HCT116 (cell line): ENCODE measurements at regions not wholly inside any gene's neighbourhood (a gene's known extent, or its start where the extent isn't known, plus 50 kb on each side); places are given as distances from the start of the nearest gene placed in this dataset.

Experiments
- EZH2 ChIP-seq: fragments of 200-600 bp; sonication (generic); IDR thresholded peaks from 2 replicates; pipeline ENCODE4 v1.6.1; 2017; ENCODE audit warnings: antibody characterized with exemption, mixed run types
- FOSL1 ChIP-seq: IDR thresholded peaks from 2 replicates; pipeline ENCODE4 v1.6.1; 2012; ENCODE audit warnings: low read depth
- POLR2A ChIP-seq: IDR thresholded peaks from 2 replicates; pipeline ENCODE4 v1.7.0; 2011; ENCODE audit warnings: borderline replicate concordance; ENCODE audit not compliant: insufficient read depth, insufficient read length; ENCODE audit errors: extremely low read depth
- POLR2AphosphoS5 ChIP-seq: IDR thresholded peaks from 2 replicates; pipeline ENCODE4 v1.6.1; 2011; ENCODE audit warnings: mild to moderate bottlenecking, low read depth, low read length, moderate library complexity
- RAD21 ChIP-seq: IDR thresholded peaks from 2 replicates; pipeline ENCODE4 v1.6.1; 2012; ENCODE audit warnings: low read depth, mild to moderate bottlenecking
- SIN3A ChIP-seq: IDR thresholded peaks from 2 replicates; pipeline ENCODE4 v1.6.1; 2012; ENCODE audit warnings: low read depth
- SP1 ChIP-seq: IDR thresholded peaks from 2 replicates; pipeline ENCODE4 v1.6.1; 2012; ENCODE audit warnings: low read depth
- YY1 ChIP-seq: IDR thresholded peaks from 2 replicates; pipeline ENCODE4 v1.6.1; 2011; ENCODE audit warnings: low read length, low read depth, moderate library complexity, mild to moderate bottlenecking; ENCODE audit not compliant: insufficient replicate concordance; ENCODE audit errors: extremely low read depth
- TF ChIP-seq, protein P1 (sequence below), 3 experiments: fragments of 200-600 bp in 1 of 3; sonication (generic) in 1 of 3; IDR thresholded peaks in 2 of 3; conservative IDR thresholded peaks in 1 of 3; 2 replicates each; pipeline ENCODE4 v1.5.1; 2012 to 2017; ENCODE audit warnings: low read depth in 2 of 3, low read length in 2 of 3, antibody characterized with exemption in 1 of 3, borderline replicate concordance in 1 of 3, control low read depth in 1 of 3, mild to moderate bottlenecking in 1 of 3, mixed read lengths in 1 of 3, mixed run types in 1 of 3, moderate library complexity in 1 of 3; ENCODE audit not compliant: insufficient read depth in 1 of 3
- TF ChIP-seq, protein P2 (sequence below): IDR thresholded peaks from 2 replicates; pipeline ENCODE4 v1.6.1; 2012; ENCODE audit warnings: low read depth
- TF ChIP-seq, protein P3 (sequence below): IDR thresholded peaks from 2 replicates; pipeline ENCODE4 v1.6.1; 2012

DNA sequence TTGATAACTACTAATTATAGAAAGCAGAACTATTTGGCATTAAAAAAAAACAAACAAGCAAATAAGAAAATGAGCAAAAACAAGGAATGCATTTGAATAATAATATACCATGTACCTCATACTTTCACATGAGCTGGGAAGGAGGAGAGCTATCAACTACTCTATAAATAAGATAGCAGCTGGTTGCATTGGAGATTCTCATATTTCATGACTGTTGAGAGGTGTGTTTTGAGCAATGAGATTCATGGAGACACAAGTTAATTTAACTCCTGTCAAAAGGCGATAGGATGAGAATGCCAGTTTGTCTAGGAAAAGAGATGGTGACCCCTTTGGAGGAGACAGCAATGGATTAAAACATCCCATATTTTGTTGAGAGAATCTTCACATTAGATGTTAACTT, 348.8 kb upstream of the SPTLC3 start:
- TF ChIP-seq, protein P1, sequence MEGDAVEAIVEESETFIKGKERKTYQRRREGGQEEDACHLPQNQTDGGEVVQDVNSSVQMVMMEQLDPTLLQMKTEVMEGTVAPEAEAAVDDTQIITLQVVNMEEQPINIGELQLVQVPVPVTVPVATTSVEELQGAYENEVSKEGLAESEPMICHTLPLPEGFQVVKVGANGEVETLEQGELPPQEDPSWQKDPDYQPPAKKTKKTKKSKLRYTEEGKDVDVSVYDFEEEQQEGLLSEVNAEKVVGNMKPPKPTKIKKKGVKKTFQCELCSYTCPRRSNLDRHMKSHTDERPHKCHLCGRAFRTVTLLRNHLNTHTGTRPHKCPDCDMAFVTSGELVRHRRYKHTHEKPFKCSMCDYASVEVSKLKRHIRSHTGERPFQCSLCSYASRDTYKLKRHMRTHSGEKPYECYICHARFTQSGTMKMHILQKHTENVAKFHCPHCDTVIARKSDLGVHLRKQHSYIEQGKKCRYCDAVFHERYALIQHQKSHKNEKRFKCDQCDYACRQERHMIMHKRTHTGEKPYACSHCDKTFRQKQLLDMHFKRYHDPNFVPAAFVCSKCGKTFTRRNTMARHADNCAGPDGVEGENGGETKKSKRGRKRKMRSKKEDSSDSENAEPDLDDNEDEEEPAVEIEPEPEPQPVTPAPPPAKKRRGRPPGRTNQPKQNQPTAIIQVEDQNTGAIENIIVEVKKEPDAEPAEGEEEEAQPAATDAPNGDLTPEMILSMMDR (IDR thresholded peaks at IDR 0.05 in 2 of 3, conservative IDR thresholded peaks at IDR 0.05 in 1 of 3; ENCODE audit: borderline replicate concordance in 1 of 3, insufficient read depth in 1 of 3, low read depth in 2 of 3, low read length in 2 of 3) = no peak
- no peak for TF ChIP-seq EZH2
- no peak for TF ChIP-seq POLR2A
- TF ChIP-seq, protein P2, sequence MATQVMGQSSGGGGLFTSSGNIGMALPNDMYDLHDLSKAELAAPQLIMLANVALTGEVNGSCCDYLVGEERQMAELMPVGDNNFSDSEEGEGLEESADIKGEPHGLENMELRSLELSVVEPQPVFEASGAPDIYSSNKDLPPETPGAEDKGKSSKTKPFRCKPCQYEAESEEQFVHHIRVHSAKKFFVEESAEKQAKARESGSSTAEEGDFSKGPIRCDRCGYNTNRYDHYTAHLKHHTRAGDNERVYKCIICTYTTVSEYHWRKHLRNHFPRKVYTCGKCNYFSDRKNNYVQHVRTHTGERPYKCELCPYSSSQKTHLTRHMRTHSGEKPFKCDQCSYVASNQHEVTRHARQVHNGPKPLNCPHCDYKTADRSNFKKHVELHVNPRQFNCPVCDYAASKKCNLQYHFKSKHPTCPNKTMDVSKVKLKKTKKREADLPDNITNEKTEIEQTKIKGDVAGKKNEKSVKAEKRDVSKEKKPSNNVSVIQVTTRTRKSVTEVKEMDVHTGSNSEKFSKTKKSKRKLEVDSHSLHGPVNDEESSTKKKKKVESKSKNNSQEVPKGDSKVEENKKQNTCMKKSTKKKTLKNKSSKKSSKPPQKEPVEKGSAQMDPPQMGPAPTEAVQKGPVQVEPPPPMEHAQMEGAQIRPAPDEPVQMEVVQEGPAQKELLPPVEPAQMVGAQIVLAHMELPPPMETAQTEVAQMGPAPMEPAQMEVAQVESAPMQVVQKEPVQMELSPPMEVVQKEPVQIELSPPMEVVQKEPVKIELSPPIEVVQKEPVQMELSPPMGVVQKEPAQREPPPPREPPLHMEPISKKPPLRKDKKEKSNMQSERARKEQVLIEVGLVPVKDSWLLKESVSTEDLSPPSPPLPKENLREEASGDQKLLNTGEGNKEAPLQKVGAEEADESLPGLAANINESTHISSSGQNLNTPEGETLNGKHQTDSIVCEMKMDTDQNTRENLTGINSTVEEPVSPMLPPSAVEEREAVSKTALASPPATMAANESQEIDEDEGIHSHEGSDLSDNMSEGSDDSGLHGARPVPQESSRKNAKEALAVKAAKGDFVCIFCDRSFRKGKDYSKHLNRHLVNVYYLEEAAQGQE = no peak
- TF ChIP-seq RAD21 = no peak
- no peak for TF ChIP-seq POLR2AphosphoS5
- TF ChIP-seq FOSL1 = no peak
- TF ChIP-seq SIN3A = no peak
- no peak for TF ChIP-seq YY1
- TF ChIP-seq SP1 = no peak
- TF ChIP-seq, protein P3, sequence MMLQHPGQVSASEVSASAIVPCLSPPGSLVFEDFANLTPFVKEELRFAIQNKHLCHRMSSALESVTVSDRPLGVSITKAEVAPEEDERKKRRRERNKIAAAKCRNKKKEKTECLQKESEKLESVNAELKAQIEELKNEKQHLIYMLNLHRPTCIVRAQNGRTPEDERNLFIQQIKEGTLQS = no peak
